HG03060 (cell line): ENCODE measurements at regions not wholly inside any gene's neighbourhood (a gene's known extent, or its start where the extent isn't known, plus 50 kb on each side); places are given as distances from the start of the nearest gene placed in this dataset.

Experiments used
- ATAC-seq: cut with Tn5 transposase; IDR thresholded peaks from one replicate; pipeline ENCODE4 v1.9.1; 2021; ENCODE audit warnings: low read depth, moderate number of reproducible peaks; ENCODE audit not compliant: unreplicated experiment

- ATAC-seq, result no peak
Measured at GRCh38 chr1:79588719-79589118, 582.2 kb upstream of the ADGRL4 start.

- no peak for ATAC-seq
Measured at GRCh38 chr1:79587229-79587628, 580.7 kb upstream of the ADGRL4 start.

GRCh38 chr1:79585801-79586200 lies 579.3 kb upstream of the ADGRL4 start:
- ATAC-seq, result no peak

- no peak for ATAC-seq
Measured at GRCh38 chr1:79575424-79575823, 568.9 kb upstream of the ADGRL4 start.

GRCh38 chr1:79568411-79568810 lies 561.9 kb upstream of the ADGRL4 start:
- no peak for ATAC-seq

- no peak for ATAC-seq
Measured at GRCh38 chr1:79561521-79561978, 555.0 kb upstream of the ADGRL4 start.

GRCh38 chr1:79556189-79556588 lies 549.7 kb upstream of the ADGRL4 start:
- ATAC-seq, result no peak

GRCh38 chr1:79554688-79555087 lies 548.2 kb upstream of the ADGRL4 start:
- no peak for ATAC-seq

GRCh38 chr1:79551321-79551720 lies 544.8 kb upstream of the ADGRL4 start:
- ATAC-seq, result no peak

- no peak for ATAC-seq
Measured at GRCh38 chr1:79550402-79550801, 543.9 kb upstream of the ADGRL4 start.

- no peak for ATAC-seq
Measured at GRCh38 chr1:79549201-79549600, 542.7 kb upstream of the ADGRL4 start.

GRCh38 chr1:79547514-79547913 lies 541.0 kb upstream of the ADGRL4 start:
- ATAC-seq, result no peak

GRCh38 chr1:79543394-79543793 lies 536.9 kb upstream of the ADGRL4 start:
- no peak for ATAC-seq

- ATAC-seq, result no peak
Measured at GRCh38 chr1:79539001-79539400, 532.5 kb upstream of the ADGRL4 start.

GRCh38 chr1:79532555-79532954 lies 526.0 kb upstream of the ADGRL4 start:
- no peak for ATAC-seq

GRCh38 chr1:79531790-79532189 lies 525.3 kb upstream of the ADGRL4 start:
- ATAC-seq, result no peak

GRCh38 chr1:79530476-79530875 lies 523.9 kb upstream of the ADGRL4 start:
- ATAC-seq, result no peak

GRCh38 chr1:79530055-79530454 lies 523.5 kb upstream of the ADGRL4 start:
- ATAC-seq, result no peak

GRCh38 chr1:79524126-79524525 lies 517.6 kb upstream of the ADGRL4 start:
- no peak for ATAC-seq

- no peak for ATAC-seq
Measured at GRCh38 chr1:79519084-79519760, 512.7 kb upstream of the ADGRL4 start.

GRCh38 chr1:79517470-79518224 lies 511.1 kb upstream of the ADGRL4 start:
- no peak for ATAC-seq

- no peak for ATAC-seq
Measured at GRCh38 chr1:79507770-79508169, 501.2 kb upstream of the ADGRL4 start.
